ENCODE measurements at regions not wholly inside any gene's neighbourhood (a gene's known extent, or its start where the extent isn't known, plus 50 kb on each side); places are given as distances from the start of the nearest gene placed in this dataset.

- H3K4me3 ChIP-seq (ENCODE audit: low read depth, low read length, poor library complexity, severe bottlenecking): no peak overlapping the region
- H3K9me3 ChIP-seq (ENCODE audit: low read depth, low read length, poor library complexity, severe bottlenecking): no peaks in the 10 kb centered on the region
- ChIA-PET CTCF (no interaction called here), POLR2A (ENCODE audit: low non-redundant PET) (no interaction called here)
- no peaks in the 10 kb centered on the region for H3K36me3 ChIP-seq (ENCODE audit: insufficient read depth, low read length, poor library complexity, severe bottlenecking)
- H3K4me1 ChIP-seq (ENCODE audit: insufficient read depth, low read length, poor library complexity, severe bottlenecking): no peaks in the 10 kb centered on the region
- H3K27me3 ChIP-seq (replicated peaks; ENCODE audit: insufficient read depth, low read depth, low read length, poor library complexity): no peaks in the 10 kb centered on the region
- intact Hi-C loops (cut with micrococcal nuclease; ENCODE audit: unreplicated experiment): no loop called here
- BruUV-seq (replicated peaks): no TSS peak
- TF ChIP-seq CTCF (conservative IDR thresholded peaks at IDR 0.05; ENCODE audit: low read depth, low read length): no peak
- TF ChIP-seq EZH2 (IDR thresholded peaks at IDR 0.05; ENCODE audit: borderline replicate concordance, low read depth, low read length, poor library complexity, severe bottlenecking): no peak
- no peak overlapping the region for H3K27ac ChIP-seq (ENCODE audit: low read depth, low read length, poor library complexity, severe bottlenecking)
- no peak for DNase-seq (ENCODE audit: low spot score)
Observed at GRCh38 chr5:56525113-56525512, 290.2 kb upstream of the MAP3K1 start.

GRCh38 chr5:56523790-56524575 is 290.9 kb upstream of the ANKRD55 start:
- ChIA-PET POLR2A (ENCODE audit: low non-redundant PET) (no interaction called here), CTCF (no interaction called here)
- Histone ChIP-seq H3K36me3 (ENCODE audit: insufficient read depth, low read length, poor library complexity, severe bottlenecking) (no peaks in the 10 kb centered on the region), H3K4me1 (ENCODE audit: insufficient read depth, low read length, poor library complexity, severe bottlenecking) (no peaks in the 10 kb centered on the region), H3K27ac (ENCODE audit: low read depth, low read length, poor library complexity, severe bottlenecking) (no peak overlapping the region), H3K9me3 (ENCODE audit: low read depth, low read length, poor library complexity, severe bottlenecking) (no peaks in the 10 kb centered on the region), H3K27me3 (replicated peaks; ENCODE audit: insufficient read depth, low read depth, low read length, poor library complexity) (no peaks in the 10 kb centered on the region), H3K4me3 (ENCODE audit: low read depth, low read length, poor library complexity, severe bottlenecking) (no peak overlapping the region)
- DNase-seq (ENCODE audit: low spot score): no peak
- intact Hi-C loops (cut with micrococcal nuclease; ENCODE audit: unreplicated experiment): no loop called here
- BruUV-seq (replicated peaks): no TSS peak
- TF ChIP-seq CTCF (conservative IDR thresholded peaks at IDR 0.05; ENCODE audit: low read depth, low read length) (no peak), EZH2 (IDR thresholded peaks at IDR 0.05; ENCODE audit: borderline replicate concordance, low read depth, low read length, poor library complexity, severe bottlenecking) (no peak)

DNA sequence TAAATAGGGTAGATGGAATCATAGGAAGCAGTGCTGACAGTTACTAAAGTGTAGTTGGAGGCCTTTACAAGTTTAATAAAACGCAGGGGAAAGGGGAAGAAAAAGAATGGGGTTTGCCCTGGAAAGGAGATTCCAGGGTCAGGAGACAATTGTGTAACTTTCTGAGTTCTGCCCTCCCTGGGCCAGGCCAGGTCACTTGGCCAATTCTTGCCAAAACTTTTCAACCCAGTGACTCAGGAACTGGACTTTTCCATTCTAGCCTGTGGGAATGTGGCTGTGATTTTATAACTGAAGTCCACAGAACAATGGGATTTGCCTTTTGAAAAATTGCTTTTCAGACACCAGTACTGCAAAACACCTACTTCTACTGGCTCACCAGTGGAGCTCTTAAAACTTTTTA is 289.8 kb upstream of the ANKRD55 start:
- no peak for DNase-seq (ENCODE audit: low spot score)
- TF ChIP-seq CTCF (conservative IDR thresholded peaks at IDR 0.05; ENCODE audit: low read depth, low read length): no peak
- no peak for TF ChIP-seq EZH2 (IDR thresholded peaks at IDR 0.05; ENCODE audit: borderline replicate concordance, low read depth, low read length, poor library complexity, severe bottlenecking)
- H3K27ac ChIP-seq (ENCODE audit: low read depth, low read length, poor library complexity, severe bottlenecking): no peak overlapping the region
- POLR2A ChIA-PET (ENCODE audit: low non-redundant PET): no interaction called here
- no peaks in the 10 kb centered on the region for H3K27me3 ChIP-seq (replicated peaks; ENCODE audit: insufficient read depth, low read depth, low read length, poor library complexity)
- CTCF ChIA-PET: no interaction called here
- no peaks in the 10 kb centered on the region for H3K9me3 ChIP-seq (ENCODE audit: low read depth, low read length, poor library complexity, severe bottlenecking)
- H3K36me3 ChIP-seq (ENCODE audit: insufficient read depth, low read length, poor library complexity, severe bottlenecking): no peaks in the 10 kb centered on the region
- intact Hi-C loops (cut with micrococcal nuclease; ENCODE audit: unreplicated experiment): no loop called here
- H3K4me1 ChIP-seq (ENCODE audit: insufficient read depth, low read length, poor library complexity, severe bottlenecking): no peaks in the 10 kb centered on the region
- no TSS peak for BruUV-seq (replicated peaks)
- H3K4me3 ChIP-seq (ENCODE audit: low read depth, low read length, poor library complexity, severe bottlenecking): no peak overlapping the region
